SU-DHL-6 (cell line): ENCODE measurements at regions not wholly inside any gene's neighbourhood (a gene's known extent, or its start where the extent isn't known, plus 50 kb on each side); places are given as distances from the start of the nearest gene placed in this dataset.
"Not testable (repeated sequence)": the region's sequence is repeated elsewhere in the genome, so short reads cannot be mapped to it uniquely, and the experiment has no call there.

Experiments
- EZH2phosphoT487 ChIP-seq: fragments of 200-600 bp; sonication (generic), shearing (Covaris generic); conservative IDR thresholded peaks from 2 replicates; pipeline ENCODE4 v1.6.1; 2018; ENCODE audit warnings: mild to moderate bottlenecking, antibody characterized with exemption, low read length, moderate library complexity, mixed read lengths
- TF ChIP-seq, protein P1 (sequence below): fragments of 200-600 bp; sonication (generic); IDR thresholded peaks from one replicate; pipeline ENCODE4 v1.5.1; 2017; ENCODE audit warnings: antibody characterized with exemption, mild to moderate bottlenecking, low read length, moderate library complexity; ENCODE audit not compliant: insufficient read depth, poor library complexity, severe bottlenecking

DNA sequence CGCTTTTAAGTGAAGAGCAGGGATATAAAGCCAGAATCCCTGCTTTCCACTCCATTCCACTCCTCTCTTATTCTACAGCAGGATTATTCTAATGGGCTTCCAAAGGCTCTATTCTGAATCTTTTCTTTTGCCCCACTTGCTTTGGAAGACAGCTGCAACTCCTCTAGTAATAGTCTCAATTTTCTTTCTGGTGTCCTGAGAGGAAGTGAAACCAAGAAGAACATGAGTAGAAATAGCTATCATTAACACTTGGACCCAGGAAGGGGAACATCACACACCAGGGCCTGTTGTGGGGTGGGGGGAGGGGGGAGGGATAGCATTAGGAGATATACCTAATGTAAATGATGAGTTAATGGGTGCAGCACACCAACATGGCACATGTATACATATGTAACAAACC is 1597.9 kb downstream of the OLFM4 start:
- TF ChIP-seq, protein P1, sequence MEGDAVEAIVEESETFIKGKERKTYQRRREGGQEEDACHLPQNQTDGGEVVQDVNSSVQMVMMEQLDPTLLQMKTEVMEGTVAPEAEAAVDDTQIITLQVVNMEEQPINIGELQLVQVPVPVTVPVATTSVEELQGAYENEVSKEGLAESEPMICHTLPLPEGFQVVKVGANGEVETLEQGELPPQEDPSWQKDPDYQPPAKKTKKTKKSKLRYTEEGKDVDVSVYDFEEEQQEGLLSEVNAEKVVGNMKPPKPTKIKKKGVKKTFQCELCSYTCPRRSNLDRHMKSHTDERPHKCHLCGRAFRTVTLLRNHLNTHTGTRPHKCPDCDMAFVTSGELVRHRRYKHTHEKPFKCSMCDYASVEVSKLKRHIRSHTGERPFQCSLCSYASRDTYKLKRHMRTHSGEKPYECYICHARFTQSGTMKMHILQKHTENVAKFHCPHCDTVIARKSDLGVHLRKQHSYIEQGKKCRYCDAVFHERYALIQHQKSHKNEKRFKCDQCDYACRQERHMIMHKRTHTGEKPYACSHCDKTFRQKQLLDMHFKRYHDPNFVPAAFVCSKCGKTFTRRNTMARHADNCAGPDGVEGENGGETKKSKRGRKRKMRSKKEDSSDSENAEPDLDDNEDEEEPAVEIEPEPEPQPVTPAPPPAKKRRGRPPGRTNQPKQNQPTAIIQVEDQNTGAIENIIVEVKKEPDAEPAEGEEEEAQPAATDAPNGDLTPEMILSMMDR = not testable (repeated sequence)
- TF ChIP-seq EZH2phosphoT487 = not testable (repeated sequence)
